ENCODE measurements at regions not wholly inside any gene's neighbourhood (a gene's known extent, or its start where the extent isn't known, plus 50 kb on each side); places are given as distances from the start of the nearest gene placed in this dataset.
A peak's percentile ranks its signal among the peaks of the same experiment; 100 is the strongest.

GRCh38 chr12:24060089-24060488 is 110.6 kb upstream of the SOX5 start:
- Histone ChIP-seq H3K27ac (ENCODE audit: extremely low read depth, low read depth, low read length) (no peak overlapping the region), H4K20me1 (replicated peaks; ENCODE audit: control insufficient read depth, insufficient read depth, low read length) (no peaks in the 10 kb centered on the region), H3K27me3 (ENCODE audit: control insufficient read depth in 2 of 2, insufficient read depth in 2 of 2, low read length in 2 of 2) (no peaks in the 10 kb centered on the region), H3K9ac (ENCODE audit: insufficient read depth in 1 of 2, low read depth in 2 of 2, low read length in 2 of 2) (no peak overlapping the region), H3K9me1 (ENCODE audit: control insufficient read depth, insufficient read depth, low read length) (no peaks in the 10 kb centered on the region), H3K4me2 (ENCODE audit: insufficient read depth, low read length) (no peak overlapping the region), H3K36me3 (ENCODE audit: control insufficient read depth, insufficient read depth, low read length) (no peaks in the 10 kb centered on the region), H3K4me1 (replicated peaks in 1 of 2; ENCODE audit: control insufficient read depth in 2 of 2, insufficient read depth in 2 of 2, low read length in 2 of 2) (no peaks in the 10 kb centered on the region), H3K4me3 (no peak overlapping the region), H3K9me3 (replicated peaks; ENCODE audit: control insufficient read depth, insufficient read depth, low read depth, low read length) (no peaks in the 10 kb centered on the region; the same call in 1 of the 2 replicates), H2AFZ (ENCODE audit: low read depth, low read length) (no peak overlapping the region), H3K79me2 (ENCODE audit: control insufficient read depth, insufficient read depth, low read length) (no peaks in the 10 kb centered on the region)
- in situ Hi-C loops (cut with MboI) = no loop called here
- WGBS (ENCODE audit: insufficient coverage, low coverage, missing lambda C conversion rate) = 60% methylated on average over 1 of the region's 1 CpG
- intact Hi-C loops (cut with micrococcal nuclease) = no loop called here
- TF ChIP-seq NFATC3 (IDR thresholded peaks at IDR 0.05) (no peak), KLF13 (tag; IDR thresholded peaks at IDR 0.05; ENCODE audit: borderline replicate concordance, low read depth) (no peak), RBM25 (IDR thresholded peaks at IDR 0.05; ENCODE audit: low read depth, low read length, severe bottlenecking) (peak; percentile 80), ZNF778 (CRISPR knock-in tag; IDR thresholded peaks at IDR 0.05) (no peak), DMBX1 (CRISPR knock-in tag; IDR thresholded peaks at IDR 0.05; ENCODE audit: borderline replicate concordance) (no peak)
- TF ChIP-seq, protein P1, sequence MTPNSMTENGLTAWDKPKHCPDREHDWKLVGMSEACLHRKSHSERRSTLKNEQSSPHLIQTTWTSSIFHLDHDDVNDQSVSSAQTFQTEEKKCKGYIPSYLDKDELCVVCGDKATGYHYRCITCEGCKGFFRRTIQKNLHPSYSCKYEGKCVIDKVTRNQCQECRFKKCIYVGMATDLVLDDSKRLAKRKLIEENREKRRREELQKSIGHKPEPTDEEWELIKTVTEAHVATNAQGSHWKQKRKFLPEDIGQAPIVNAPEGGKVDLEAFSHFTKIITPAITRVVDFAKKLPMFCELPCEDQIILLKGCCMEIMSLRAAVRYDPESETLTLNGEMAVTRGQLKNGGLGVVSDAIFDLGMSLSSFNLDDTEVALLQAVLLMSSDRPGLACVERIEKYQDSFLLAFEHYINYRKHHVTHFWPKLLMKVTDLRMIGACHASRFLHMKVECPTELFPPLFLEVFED (CRISPR knock-in tag; conservative IDR thresholded peaks at IDR 0.05) = no peak
- ChIA-PET POLR2A (no interaction called here), CTCF (ENCODE audit: low intra/inter-chr PET ratio) (no interaction called here)
- ATAC-seq (no peak), DNase-seq (ENCODE audit: extremely low read depth in 1 of 4, low spot score in 3 of 4) (no peak), FAIRE-seq (no peak)
- no TSS peak for BruUV-seq (replicated peaks)
